Spleen (tissue), 7 donors: ENCODE measurements at regions not wholly inside any gene's neighbourhood (a gene's known extent, or its start where the extent isn't known, plus 50 kb on each side); places are given as distances from the start of the nearest gene placed in this dataset.

Experiments used
- POLR2A ChIP-seq, 3 donors: fragments of 450-650 bp; IDR thresholded peaks; one replicate each; pipeline ENCODE4 v1.5.1; 2017; ENCODE audit warnings: antibody characterized with exemption in 3 of 3, mild to moderate bottlenecking in 1 of 3
- POLR2AphosphoS5 ChIP-seq, 3 donors: sonication (generic); formaldehyde crosslinking; IDR thresholded peaks; one replicate each; pipeline ENCODE4 v1.5.1; 2017; ENCODE audit warnings: antibody characterized with exemption in 3 of 3
- TF ChIP-seq, protein P1 (sequence below), 11 experiments: fragments of 200-600 bp in 7 of 11; fragments of 450-650 bp in 4 of 11; sonication (generic) in 4 of 11; IDR thresholded peaks in 8 of 11; conservative IDR thresholded peaks in 3 of 11; 1 replicate in 7 of 11; 2 replicates in 4 of 11; pipeline versions ENCODE4 v1.4.0 to v1.8.0; 2016 to 2021; ENCODE audit warnings: antibody characterized with exemption in 11 of 11, inconsistent platforms in 4 of 11, mild to moderate bottlenecking in 1 of 11
- donor health status: DM: no; HTN: no; CAD: no; lungs with moderate emphysema.
- donor health status: DM: no; HTN: no; CAD: no.
- donor health status: DM: no; HTN: no; CAD: no.

GRCh38 chr1:111025109-111025508 lies 61.4 kb upstream of the LRIF1 start:
- TF ChIP-seq, protein P1, sequence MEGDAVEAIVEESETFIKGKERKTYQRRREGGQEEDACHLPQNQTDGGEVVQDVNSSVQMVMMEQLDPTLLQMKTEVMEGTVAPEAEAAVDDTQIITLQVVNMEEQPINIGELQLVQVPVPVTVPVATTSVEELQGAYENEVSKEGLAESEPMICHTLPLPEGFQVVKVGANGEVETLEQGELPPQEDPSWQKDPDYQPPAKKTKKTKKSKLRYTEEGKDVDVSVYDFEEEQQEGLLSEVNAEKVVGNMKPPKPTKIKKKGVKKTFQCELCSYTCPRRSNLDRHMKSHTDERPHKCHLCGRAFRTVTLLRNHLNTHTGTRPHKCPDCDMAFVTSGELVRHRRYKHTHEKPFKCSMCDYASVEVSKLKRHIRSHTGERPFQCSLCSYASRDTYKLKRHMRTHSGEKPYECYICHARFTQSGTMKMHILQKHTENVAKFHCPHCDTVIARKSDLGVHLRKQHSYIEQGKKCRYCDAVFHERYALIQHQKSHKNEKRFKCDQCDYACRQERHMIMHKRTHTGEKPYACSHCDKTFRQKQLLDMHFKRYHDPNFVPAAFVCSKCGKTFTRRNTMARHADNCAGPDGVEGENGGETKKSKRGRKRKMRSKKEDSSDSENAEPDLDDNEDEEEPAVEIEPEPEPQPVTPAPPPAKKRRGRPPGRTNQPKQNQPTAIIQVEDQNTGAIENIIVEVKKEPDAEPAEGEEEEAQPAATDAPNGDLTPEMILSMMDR (IDR thresholded peaks at IDR 0.05 in 8 of 11, conservative IDR thresholded peaks at IDR 0.05 in 3 of 11): no peak
- no peak for TF ChIP-seq POLR2A (IDR thresholded peaks at IDR 0.05)
- TF ChIP-seq POLR2AphosphoS5 (IDR thresholded peaks at IDR 0.05): no peak
